Ishikawa (cell line): ENCODE measurements at regions not wholly inside any gene's neighbourhood (a gene's known extent, or its start where the extent isn't known, plus 50 kb on each side); places are given as distances from the start of the nearest gene placed in this dataset.

Source experiments
- CEBPB ChIP-seq: IDR thresholded peaks from 2 replicates; pipeline ENCODE4 v1.6.1; 2012
- CREB1 ChIP-seq: IDR thresholded peaks from 2 replicates; pipeline ENCODE4 v1.6.1; 2012; ENCODE audit warnings: low read depth
- EGR1 ChIP-seq: IDR thresholded peaks from 2 replicates; pipeline ENCODE4 v1.6.1; 2012
- EP300 ChIP-seq: IDR thresholded peaks from 2 replicates; pipeline ENCODE4 v1.6.1; 2012; ENCODE audit warnings: borderline replicate concordance
- FOXM1 ChIP-seq: IDR thresholded peaks from 2 replicates; pipeline ENCODE4 v1.6.1; 2012; ENCODE audit warnings: low read depth, borderline replicate concordance
- MAX ChIP-seq: IDR thresholded peaks from 2 replicates; pipeline ENCODE4 v1.6.1; 2012
- NFIC ChIP-seq: IDR thresholded peaks from 2 replicates; pipeline ENCODE4 v1.6.1; 2012
- RAD21 ChIP-seq: IDR thresholded peaks from 2 replicates; pipeline ENCODE4 v1.6.1; 2012; ENCODE audit warnings: low read depth
- TAF1 ChIP-seq: IDR thresholded peaks from 2 replicates; pipeline ENCODE4 v1.6.1; 2012; ENCODE audit warnings: low read depth, mild to moderate bottlenecking
- TCF12 ChIP-seq: IDR thresholded peaks from 2 replicates; pipeline ENCODE4 v1.6.1; 2012; ENCODE audit warnings: low read depth
- TEAD4 ChIP-seq: IDR thresholded peaks from 2 replicates; pipeline ENCODE4 v1.6.1; 2012
- ZBTB7A ChIP-seq: IDR thresholded peaks from 2 replicates; pipeline ENCODE4 v1.6.1; 2012; ENCODE audit warnings: low read depth
- TF ChIP-seq, protein P1 (sequence below): IDR thresholded peaks from 2 replicates; pipeline ENCODE4 v1.6.1; 2012; ENCODE audit warnings: low read depth, mild to moderate bottlenecking

DNA sequence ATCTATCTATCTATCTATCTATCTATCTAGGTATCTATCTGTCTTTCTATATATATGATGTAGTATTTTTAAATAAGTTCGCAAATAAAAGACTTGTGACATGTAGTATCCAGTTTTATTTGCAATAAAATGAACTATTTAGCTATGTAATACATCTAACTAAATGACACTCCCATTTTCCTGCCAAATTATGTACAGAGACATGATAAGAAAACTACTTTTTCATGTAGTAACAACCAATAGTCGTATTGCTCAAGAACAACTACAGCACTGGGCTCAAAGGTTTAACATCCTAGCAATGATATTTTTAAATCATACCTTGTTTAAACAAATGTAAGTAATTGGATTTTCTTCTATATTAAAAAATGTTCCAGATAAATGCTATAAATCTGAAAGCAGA, 55.5 kb upstream of the FLRT2 start:
- TF ChIP-seq NFIC = no peak
- no peak for TF ChIP-seq TAF1
- no peak for TF ChIP-seq RAD21
- TF ChIP-seq EGR1 = no peak
- TF ChIP-seq FOXM1 = no peak
- TF ChIP-seq, protein P1, sequence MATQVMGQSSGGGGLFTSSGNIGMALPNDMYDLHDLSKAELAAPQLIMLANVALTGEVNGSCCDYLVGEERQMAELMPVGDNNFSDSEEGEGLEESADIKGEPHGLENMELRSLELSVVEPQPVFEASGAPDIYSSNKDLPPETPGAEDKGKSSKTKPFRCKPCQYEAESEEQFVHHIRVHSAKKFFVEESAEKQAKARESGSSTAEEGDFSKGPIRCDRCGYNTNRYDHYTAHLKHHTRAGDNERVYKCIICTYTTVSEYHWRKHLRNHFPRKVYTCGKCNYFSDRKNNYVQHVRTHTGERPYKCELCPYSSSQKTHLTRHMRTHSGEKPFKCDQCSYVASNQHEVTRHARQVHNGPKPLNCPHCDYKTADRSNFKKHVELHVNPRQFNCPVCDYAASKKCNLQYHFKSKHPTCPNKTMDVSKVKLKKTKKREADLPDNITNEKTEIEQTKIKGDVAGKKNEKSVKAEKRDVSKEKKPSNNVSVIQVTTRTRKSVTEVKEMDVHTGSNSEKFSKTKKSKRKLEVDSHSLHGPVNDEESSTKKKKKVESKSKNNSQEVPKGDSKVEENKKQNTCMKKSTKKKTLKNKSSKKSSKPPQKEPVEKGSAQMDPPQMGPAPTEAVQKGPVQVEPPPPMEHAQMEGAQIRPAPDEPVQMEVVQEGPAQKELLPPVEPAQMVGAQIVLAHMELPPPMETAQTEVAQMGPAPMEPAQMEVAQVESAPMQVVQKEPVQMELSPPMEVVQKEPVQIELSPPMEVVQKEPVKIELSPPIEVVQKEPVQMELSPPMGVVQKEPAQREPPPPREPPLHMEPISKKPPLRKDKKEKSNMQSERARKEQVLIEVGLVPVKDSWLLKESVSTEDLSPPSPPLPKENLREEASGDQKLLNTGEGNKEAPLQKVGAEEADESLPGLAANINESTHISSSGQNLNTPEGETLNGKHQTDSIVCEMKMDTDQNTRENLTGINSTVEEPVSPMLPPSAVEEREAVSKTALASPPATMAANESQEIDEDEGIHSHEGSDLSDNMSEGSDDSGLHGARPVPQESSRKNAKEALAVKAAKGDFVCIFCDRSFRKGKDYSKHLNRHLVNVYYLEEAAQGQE = no peak
- TF ChIP-seq TEAD4 = no peak
- no peak for TF ChIP-seq TCF12
- TF ChIP-seq EP300 = no peak
- TF ChIP-seq CEBPB = no peak
- no peak for TF ChIP-seq ZBTB7A
- no peak for TF ChIP-seq MAX
- no peak for TF ChIP-seq CREB1
